ENCODE measurements at regions not wholly inside any gene's neighbourhood (a gene's known extent, or its start where the extent isn't known, plus 50 kb on each side); places are given as distances from the start of the nearest gene placed in this dataset.

GRCh38 chr9:84512493-84512892, 157.0 kb upstream of the NTRK2 start:
- TF ChIP-seq, protein P1, sequence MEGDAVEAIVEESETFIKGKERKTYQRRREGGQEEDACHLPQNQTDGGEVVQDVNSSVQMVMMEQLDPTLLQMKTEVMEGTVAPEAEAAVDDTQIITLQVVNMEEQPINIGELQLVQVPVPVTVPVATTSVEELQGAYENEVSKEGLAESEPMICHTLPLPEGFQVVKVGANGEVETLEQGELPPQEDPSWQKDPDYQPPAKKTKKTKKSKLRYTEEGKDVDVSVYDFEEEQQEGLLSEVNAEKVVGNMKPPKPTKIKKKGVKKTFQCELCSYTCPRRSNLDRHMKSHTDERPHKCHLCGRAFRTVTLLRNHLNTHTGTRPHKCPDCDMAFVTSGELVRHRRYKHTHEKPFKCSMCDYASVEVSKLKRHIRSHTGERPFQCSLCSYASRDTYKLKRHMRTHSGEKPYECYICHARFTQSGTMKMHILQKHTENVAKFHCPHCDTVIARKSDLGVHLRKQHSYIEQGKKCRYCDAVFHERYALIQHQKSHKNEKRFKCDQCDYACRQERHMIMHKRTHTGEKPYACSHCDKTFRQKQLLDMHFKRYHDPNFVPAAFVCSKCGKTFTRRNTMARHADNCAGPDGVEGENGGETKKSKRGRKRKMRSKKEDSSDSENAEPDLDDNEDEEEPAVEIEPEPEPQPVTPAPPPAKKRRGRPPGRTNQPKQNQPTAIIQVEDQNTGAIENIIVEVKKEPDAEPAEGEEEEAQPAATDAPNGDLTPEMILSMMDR (conservative IDR thresholded peaks at IDR 0.05; ENCODE audit: low read depth, low read length) = no peak
- TF ChIP-seq EZH2phosphoT487 (IDR thresholded peaks at IDR 0.05; ENCODE audit: borderline replicate concordance, low read length) (no peak), EZH2 (IDR thresholded peaks at IDR 0.05; ENCODE audit: low read length, unreplicated experiment) (no peak)
